ENCODE measurements at regions not wholly inside any gene's neighbourhood (a gene's known extent, or its start where the extent isn't known, plus 50 kb on each side); places are given as distances from the start of the nearest gene placed in this dataset.

DNA sequence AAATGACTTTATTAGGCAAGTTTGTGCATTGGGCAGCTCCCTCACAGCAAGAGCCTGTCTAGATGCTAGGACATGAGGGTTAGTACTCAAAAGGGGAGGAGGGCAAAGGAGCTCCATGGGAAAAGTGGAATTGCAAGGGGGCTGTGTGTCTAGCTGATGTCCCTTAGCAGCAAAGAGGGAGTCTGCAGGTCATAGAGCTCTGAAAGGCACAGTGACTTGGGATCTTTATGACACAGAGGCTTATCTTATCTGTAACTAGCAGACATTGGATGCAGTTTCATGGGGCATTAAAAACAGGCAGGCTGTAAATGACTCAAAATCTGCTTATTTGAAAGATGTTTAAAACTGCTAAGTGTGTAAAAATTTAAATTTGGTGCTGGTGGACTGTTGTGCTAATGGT lies 556.2 kb upstream of the FZD8 start:
- H3K27me3 Mint-ChIP-seq: no peaks in the 10 kb centered on the region

DNA sequence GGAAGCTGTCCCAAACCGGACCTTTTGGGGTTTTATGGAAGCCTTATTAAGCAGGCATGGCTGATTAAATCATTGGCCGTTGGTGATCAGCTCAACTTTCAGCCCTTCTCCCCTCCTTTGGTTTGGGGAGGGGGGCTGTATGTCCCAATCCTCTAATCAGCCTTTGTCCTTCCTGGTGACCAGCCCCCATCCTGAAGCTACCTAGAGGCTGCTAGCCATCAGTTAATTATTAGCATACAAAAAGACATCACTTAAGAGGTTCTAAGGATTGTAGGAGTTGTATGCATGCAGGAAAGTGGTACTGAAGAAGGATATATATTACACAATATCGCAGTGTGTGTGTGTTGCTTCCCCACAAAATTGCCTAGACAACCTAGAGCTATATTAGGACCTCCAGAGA lies 553.3 kb upstream of the FZD8 start:
- Mint-ChIP-seq H3K27ac (no peak overlapping the region), H3K4me3 (no peak overlapping the region), H3K36me3 (ENCODE audit: low read depth) (no peaks in the 10 kb centered on the region), H3K4me1 (no peaks in the 10 kb centered on the region), H3K27me3 (no peaks in the 10 kb centered on the region), H3K9me3 (peaks cover 24% of the 10 kb centered on the region)
- CTCF ChIA-PET: no interaction called here
- POLR2A ChIA-PET: no interaction called here
- no peak for DNase-seq

More for the DNA sequence above, 556.2 kb upstream of the FZD8 start:
- POLR2A ChIA-PET: no interaction called here
- Mint-ChIP-seq H3K27ac (no peak overlapping the region), H3K36me3 (ENCODE audit: low read depth) (no peaks in the 10 kb centered on the region), H3K9me3 (peaks cover 12% of the 10 kb centered on the region), H3K4me3 (no peak overlapping the region), H3K4me1 (no peaks in the 10 kb centered on the region)
- DNase-seq: no peak
- CTCF ChIA-PET: interaction anchor here (0.6 kb wide), 1 partner anchor 1210 kb away, joined by 3 read pairs; no protein-coding TSS in a partner anchor

DNA sequence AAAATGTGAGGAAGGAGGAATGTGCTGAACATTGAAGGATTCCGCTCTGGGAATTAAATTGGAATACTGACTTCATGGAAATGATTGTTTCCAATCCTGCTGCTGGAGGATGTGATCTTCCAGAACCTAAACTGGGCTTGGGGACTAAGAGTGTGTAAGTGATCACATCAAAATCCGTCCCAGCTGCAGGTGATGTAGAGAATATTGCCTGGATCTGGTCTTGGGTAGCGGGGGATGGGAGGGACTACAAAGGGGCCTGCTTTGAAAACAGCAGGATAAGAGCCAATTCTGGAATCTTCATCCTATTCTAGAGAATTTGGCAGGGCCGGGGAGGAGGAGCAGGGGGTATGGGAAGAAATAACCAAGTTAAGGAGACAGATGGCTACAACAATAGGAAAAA lies 552.2 kb upstream of the FZD8 start:
- POLR2A ChIA-PET: no interaction called here
- Mint-ChIP-seq H3K4me1 (no peaks in the 10 kb centered on the region), H3K27me3 (no peaks in the 10 kb centered on the region), H3K36me3 (ENCODE audit: low read depth) (no peaks in the 10 kb centered on the region), H3K9me3 (peaks cover 28% of the 10 kb centered on the region), H3K4me3 (no peak overlapping the region), H3K27ac (no peak overlapping the region)
- CTCF ChIA-PET: no interaction called here
- no peak for DNase-seq

DNA sequence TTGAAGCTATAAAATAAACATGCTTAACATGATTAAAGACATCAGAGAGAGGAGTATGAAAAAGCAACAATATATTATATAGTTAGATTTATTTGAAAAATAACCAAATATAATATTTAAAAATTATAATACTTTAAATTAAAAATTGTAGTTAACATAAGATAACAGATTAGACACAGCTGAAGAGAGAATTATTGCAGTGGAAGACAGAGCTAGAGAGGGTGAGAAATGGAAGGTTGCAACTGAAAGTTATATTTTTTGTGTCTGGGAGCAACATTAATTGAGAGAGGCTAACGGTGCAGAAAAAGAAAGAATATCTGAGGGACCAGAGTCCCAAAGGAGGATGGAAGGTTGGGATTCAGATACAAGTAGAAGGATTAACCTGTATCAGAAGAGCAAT lies 548.9 kb upstream of the FZD8 start:
- DNase-seq: no peak
- Mint-ChIP-seq H3K27me3 (no peaks in the 10 kb centered on the region), H3K27ac (no peak overlapping the region), H3K4me1 (no peaks in the 10 kb centered on the region), H3K9me3 (peaks cover 35% of the 10 kb centered on the region), H3K4me3 (no peak overlapping the region), H3K36me3 (ENCODE audit: low read depth) (no peaks in the 10 kb centered on the region)
- CTCF ChIA-PET: no interaction called here
- POLR2A ChIA-PET: no interaction called here

DNA sequence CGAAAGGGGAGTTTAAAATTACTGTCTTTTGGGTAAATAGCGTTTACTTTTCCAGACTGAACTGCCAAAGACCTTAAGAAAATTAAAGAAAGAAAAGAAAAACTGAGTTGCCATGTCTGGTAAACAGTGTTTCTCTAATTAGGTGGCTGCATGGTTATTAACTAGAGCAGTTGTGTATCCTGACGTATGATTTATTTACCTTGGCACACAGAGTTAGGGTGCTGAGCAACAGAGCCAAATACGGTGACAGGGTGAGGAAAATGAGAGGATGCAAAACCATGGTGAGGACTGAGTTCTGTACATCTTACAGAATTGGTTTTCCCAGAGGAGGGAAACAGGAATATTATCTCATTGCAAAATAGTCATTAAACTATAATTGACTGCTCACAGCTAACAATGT lies 546.4 kb upstream of the FZD8 start:
- no peaks in the 10 kb centered on the region for H3K27me3 Mint-ChIP-seq
- ChIA-PET POLR2A (no interaction called here), CTCF (interaction anchor here (0.6 kb wide), 1 partner anchor 120 kb away, joined by 3 read pairs; no protein-coding TSS in a partner anchor)
- no peak overlapping the region for H3K27ac Mint-ChIP-seq
- H3K4me3 Mint-ChIP-seq: no peak overlapping the region
- no peaks in the 10 kb centered on the region for H3K4me1 Mint-ChIP-seq
- peaks cover 31% of the 10 kb centered on the region for H3K9me3 Mint-ChIP-seq
- no peak for DNase-seq
- no peaks in the 10 kb centered on the region for H3K36me3 Mint-ChIP-seq (ENCODE audit: low read depth)

DNA sequence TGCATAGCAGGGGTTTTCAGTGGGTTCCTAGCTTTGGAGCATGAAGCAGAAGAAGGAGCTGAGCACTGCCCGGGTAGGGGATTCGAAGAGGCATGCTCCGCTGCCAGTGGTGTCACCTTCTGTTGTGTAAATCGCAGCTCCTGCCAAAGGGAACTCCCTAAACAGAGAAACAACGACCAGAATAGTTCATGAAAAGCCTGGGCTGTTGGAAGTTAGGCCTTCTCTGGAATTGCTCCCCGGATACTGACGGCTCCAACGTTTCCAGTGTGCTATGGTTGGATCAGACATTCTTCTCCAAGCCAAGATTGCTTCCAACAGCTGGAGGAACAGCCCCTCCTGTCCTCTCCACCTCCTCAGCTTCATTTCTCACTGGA lies 546.0 kb upstream of the FZD8 start:
- no peak overlapping the region for H3K27ac Mint-ChIP-seq
- H3K4me3 Mint-ChIP-seq: no peak overlapping the region
- no peaks in the 10 kb centered on the region for H3K36me3 Mint-ChIP-seq (ENCODE audit: low read depth)
- DNase-seq: no peak
- POLR2A ChIA-PET: no interaction called here
- peaks cover 31% of the 10 kb centered on the region for H3K9me3 Mint-ChIP-seq
- no peaks in the 10 kb centered on the region for H3K4me1 Mint-ChIP-seq
- CTCF ChIA-PET: no interaction called here
- no peaks in the 10 kb centered on the region for H3K27me3 Mint-ChIP-seq

DNA sequence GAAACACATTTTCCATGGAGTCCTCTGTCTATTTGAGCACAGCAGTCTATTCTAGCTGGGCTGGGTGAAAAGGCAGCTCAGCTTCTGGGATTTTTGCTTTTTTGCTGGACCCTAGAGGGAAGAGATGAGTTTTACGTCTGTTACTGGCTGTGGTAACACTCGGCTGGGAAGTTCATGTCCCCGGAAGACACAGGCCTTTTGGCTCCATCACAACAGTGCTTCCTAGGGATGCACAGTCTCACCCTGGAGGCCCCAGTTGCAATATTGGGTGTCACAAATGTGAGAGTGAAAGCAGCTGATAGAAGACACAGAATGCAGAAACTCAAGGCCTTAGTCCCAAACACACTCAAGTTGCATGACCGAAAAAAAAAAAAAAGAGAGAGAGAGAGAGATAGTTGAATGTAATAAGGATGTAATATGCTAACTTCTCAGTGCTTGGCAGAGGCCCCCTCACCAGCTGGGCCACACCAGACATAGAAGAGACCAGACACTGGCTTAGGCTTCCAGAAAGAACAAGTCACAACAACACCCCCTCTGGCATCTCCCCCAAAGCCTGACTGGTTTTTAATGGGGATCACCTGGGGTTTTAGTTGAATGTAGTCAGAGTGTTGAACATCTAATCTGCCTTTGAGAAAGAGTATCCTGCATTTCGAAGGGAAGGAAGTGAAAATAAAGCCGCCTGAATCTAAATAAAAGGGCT lies 545.4 kb upstream of the FZD8 start:
- no peaks in the 10 kb centered on the region for H3K27me3 Mint-ChIP-seq
- no peak overlapping the region for H3K27ac Mint-ChIP-seq
- no peak overlapping the region for H3K4me3 Mint-ChIP-seq
- H3K4me1 Mint-ChIP-seq: no peaks in the 10 kb centered on the region
- peaks cover 28% of the 10 kb centered on the region for H3K9me3 Mint-ChIP-seq
- H3K36me3 Mint-ChIP-seq (ENCODE audit: low read depth): no peaks in the 10 kb centered on the region
- DNase-seq: no peak
- POLR2A ChIA-PET: no interaction called here
- CTCF ChIA-PET: no interaction called here

DNA sequence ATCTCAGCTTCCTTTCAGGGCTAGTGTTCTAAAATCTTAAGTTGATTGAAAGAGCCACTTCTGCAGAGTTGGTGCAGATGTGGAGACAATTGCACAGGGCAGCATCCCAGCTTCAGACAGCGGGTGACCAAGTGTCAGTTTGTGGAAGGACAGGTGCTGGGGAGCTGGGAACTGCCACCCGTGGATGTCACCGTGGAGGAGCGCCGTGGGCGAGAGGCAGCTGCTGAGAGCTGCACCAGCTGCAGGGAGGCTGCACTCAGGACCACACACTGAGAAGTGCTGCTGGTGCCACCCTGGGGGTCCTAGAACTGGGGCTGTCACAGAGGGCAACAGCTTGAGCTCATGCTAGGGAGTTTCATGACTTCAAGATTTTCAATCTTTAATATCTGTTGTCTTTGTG lies 543.0 kb upstream of the FZD8 start:
- CTCF ChIA-PET: no interaction called here
- no peak overlapping the region for H3K27ac Mint-ChIP-seq
- H3K27me3 Mint-ChIP-seq: no peaks in the 10 kb centered on the region
- POLR2A ChIA-PET: no interaction called here
- H3K4me1 Mint-ChIP-seq: no peaks in the 10 kb centered on the region
- DNase-seq: no peak
- no peak overlapping the region for H3K4me3 Mint-ChIP-seq
- H3K36me3 Mint-ChIP-seq (ENCODE audit: low read depth): no peaks in the 10 kb centered on the region
- H3K9me3 Mint-ChIP-seq: peaks cover 18% of the 10 kb centered on the region

DNA sequence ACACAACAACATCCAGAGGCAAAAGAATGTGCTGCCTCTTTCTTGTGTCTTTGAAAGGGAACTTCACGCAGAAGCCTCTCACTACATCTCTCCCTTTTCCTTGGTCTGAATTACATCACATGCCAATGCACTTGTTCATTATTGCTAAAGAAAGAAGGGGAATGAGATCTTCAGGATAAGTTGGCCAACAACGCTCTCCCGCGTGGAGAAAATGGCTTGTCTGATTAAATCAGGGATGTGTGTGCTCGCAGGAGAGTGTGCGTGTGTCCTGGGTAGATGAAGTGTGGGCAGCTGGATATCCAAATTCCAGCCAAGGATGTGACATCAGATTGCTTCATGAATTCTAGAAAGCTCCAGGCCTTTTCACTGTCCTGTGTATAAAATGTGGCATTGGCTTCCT lies 541.6 kb upstream of the FZD8 start:
- CTCF ChIA-PET: no interaction called here

DNA sequence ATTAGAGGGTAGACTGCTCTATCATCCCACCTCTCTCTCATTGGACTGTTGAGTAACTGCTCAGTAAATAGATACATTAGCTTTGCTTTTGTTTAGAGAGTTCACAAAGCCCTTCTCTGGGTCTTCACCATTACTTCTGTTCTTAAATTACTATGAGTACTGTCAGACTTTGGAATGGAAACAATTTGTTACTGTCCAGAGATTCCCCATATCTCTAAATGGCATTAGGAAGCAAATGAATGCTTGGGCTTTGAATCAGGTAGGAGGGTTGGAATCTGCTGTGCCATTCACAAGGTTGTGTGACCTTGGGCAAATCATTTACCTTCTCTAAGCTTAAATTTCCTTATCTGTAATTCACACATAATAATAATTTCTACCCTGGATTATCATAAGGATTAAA lies 541.0 kb upstream of the FZD8 start:
- ChIA-PET CTCF (no interaction called here), POLR2A (no interaction called here)
- Mint-ChIP-seq H3K36me3 (ENCODE audit: low read depth) (no peaks in the 10 kb centered on the region), H3K9me3 (peaks cover 12% of the 10 kb centered on the region), H3K4me3 (no peak overlapping the region), H3K27me3 (no peaks in the 10 kb centered on the region), H3K27ac (no peak overlapping the region), H3K4me1 (no peaks in the 10 kb centered on the region)
- no peak for DNase-seq

More for the DNA sequence above, 541.6 kb upstream of the FZD8 start:
- no peaks in the 10 kb centered on the region for H3K36me3 Mint-ChIP-seq (ENCODE audit: low read depth)
- H3K4me1 Mint-ChIP-seq: no peaks in the 10 kb centered on the region
- DNase-seq: no peak
- H3K27ac Mint-ChIP-seq: no peak overlapping the region
- peaks cover 12% of the 10 kb centered on the region for H3K9me3 Mint-ChIP-seq
- POLR2A ChIA-PET: no interaction called here
- no peak overlapping the region for H3K4me3 Mint-ChIP-seq
- H3K27me3 Mint-ChIP-seq: no peaks in the 10 kb centered on the region

DNA sequence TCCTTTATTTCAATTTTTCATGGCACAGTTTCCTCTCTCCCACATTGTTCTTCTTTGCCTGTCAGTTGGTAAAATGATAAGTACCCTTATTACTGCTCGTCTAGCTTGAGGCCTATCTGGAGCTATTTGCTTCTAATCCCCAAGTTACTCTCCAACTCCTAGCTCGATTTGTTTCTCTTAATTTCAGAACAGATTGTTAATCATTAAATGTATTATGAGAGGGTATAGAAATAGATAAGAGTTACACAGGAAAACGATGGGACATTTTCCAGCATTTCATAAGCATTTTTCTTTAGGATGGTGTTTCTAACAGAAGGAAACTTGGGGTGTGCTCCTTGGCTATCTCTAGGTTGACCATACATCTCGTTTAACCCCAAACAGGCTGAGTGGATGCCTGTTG lies 540.5 kb upstream of the FZD8 start:
- ChIA-PET CTCF (no interaction called here), POLR2A (no interaction called here)
- no peaks in the 10 kb centered on the region for H3K4me1 Mint-ChIP-seq
- no peaks in the 10 kb centered on the region for H3K27me3 Mint-ChIP-seq
- peaks cover 11% of the 10 kb centered on the region for H3K9me3 Mint-ChIP-seq
- no peak overlapping the region for H3K4me3 Mint-ChIP-seq
- no peak for DNase-seq
- no peak overlapping the region for H3K27ac Mint-ChIP-seq
- no peaks in the 10 kb centered on the region for H3K36me3 Mint-ChIP-seq (ENCODE audit: low read depth)

DNA sequence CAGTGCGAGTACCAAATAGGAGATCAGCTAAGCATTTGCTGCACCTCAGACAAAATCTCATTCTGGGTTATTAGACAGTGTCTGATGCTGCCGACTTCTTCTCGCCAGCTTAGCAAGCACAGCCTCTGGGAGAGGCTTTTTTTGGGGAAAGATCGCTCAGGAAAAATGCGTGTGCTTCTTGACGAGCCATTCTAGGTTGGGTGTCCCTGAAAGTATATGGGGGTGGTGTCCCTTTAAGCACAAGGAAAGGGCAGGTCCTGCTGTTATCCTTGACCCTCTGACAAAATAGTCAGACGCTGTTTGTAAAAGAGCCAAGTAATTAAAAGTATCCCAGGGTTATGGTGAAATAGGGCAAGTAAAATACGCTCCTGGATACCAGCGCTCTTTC lies 540.1 kb upstream of the FZD8 start:
- Mint-ChIP-seq H3K4me1 (no peaks in the 10 kb centered on the region), H3K36me3 (ENCODE audit: low read depth) (no peaks in the 10 kb centered on the region), H3K27ac (no peak overlapping the region), H3K4me3 (no peak overlapping the region), H3K27me3 (no peaks in the 10 kb centered on the region), H3K9me3 (peaks cover 7% of the 10 kb centered on the region)
- CTCF ChIA-PET: no interaction called here
- DNase-seq: no peak
- POLR2A ChIA-PET: no interaction called here

DNA sequence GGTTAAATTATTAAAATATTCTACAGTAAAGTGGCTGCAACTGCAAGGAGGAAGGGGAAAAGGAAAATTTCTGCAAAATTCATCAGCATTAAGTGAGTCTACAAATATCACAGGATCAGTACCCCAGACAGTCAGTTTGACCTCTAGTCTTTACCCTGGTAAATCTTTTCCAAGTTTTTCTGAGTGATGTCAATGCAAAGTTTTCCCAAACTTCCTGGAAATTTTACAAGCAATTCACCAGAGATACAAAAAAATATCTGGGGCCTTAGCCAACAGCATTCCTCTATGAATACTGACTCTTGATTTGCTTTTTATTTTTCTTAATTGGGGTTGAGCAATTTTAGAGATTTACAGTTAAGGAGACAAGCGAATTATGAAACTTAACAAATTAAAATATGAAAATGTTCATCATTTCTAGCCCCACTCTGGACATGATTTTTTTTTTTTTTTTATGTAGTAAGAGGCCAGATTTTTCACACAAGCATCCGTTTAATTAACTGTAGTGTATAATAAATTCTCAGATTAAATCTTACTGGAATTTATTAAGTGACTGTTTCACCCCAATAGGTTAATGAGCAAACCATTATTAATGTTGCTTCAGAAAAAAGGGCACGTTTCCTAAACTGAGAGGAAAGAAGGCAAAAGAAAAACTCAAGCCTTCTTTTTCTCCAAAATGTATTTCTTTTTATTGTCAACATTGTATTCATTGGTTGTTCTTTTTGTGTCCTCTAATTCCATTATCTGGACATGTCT lies 539.5 kb upstream of the FZD8 start:
- POLR2A ChIA-PET: no interaction called here
- Mint-ChIP-seq H3K4me3 (no peak overlapping the region), H3K36me3 (ENCODE audit: low read depth) (no peaks in the 10 kb centered on the region), H3K9me3 (peaks cover 5% of the 10 kb centered on the region), H3K27ac (no peak overlapping the region), H3K4me1 (no peaks in the 10 kb centered on the region), H3K27me3 (no peaks in the 10 kb centered on the region)
- DNase-seq: no peak
- CTCF ChIA-PET: no interaction called here

DNA sequence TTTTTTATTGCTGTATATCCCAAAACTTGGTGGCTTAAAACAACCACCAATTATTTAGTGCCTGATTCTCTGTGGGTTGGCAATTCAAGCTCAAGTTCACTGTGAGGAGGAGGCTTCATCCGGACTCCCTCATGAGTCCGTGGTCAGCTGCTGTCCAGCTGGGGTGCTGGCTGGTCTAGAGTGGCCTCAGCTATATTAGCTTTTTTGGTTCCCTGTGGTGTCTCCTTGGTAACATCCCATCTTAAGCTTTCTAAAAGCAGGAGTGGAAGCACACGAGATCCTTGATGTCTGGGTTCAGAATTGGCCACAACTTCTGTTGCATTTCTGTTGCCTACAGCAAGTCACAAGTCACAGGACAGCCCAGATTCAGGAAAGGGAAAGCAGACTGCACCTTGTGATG lies 536.5 kb upstream of the FZD8 start:
- no peak overlapping the region for H3K27ac Mint-ChIP-seq
- H3K4me1 Mint-ChIP-seq: no peaks in the 10 kb centered on the region
- H3K4me3 Mint-ChIP-seq: no peak overlapping the region
- no peaks in the 10 kb centered on the region for H3K27me3 Mint-ChIP-seq
- no peaks in the 10 kb centered on the region for H3K36me3 Mint-ChIP-seq (ENCODE audit: low read depth)
- CTCF ChIA-PET: no interaction called here
- POLR2A ChIA-PET: no interaction called here
- DNase-seq: no peak
- no peaks in the 10 kb centered on the region for H3K9me3 Mint-ChIP-seq

Data from activated CD4-positive, alpha-beta T cell treated with anti-CD3 and anti-CD28 coated beads, Interleukin-2, amount 10 ng/mL, durations not matched to agents 7 days and 5 days (primary cell).